IMR-90 (cell line): ENCODE measurements at regions not wholly inside any gene's neighbourhood (a gene's known extent, or its start where the extent isn't known, plus 50 kb on each side); places are given as distances from the start of the nearest gene placed in this dataset.

Experiments
- ATAC-seq: fragments of 200-7000 bp; cut with Tn5 transposase; 2 replicates; pipeline ENCODE4 v1.9.1; 2020; ENCODE audit warnings: low read depth, mild to moderate bottlenecking, moderate library complexity
- BruUV-seq: library from RNA; stranded (reverse); fragments of 400-500 nt; replicated peaks from 2 replicates; lab custom pipeline; 2021; lab: Mats Ljungman, UMichigan
- CTCF ChIA-PET: fragments of 300-600 bp; formaldehyde crosslinking; extraction: SDS; loops from one replicate; lab custom pipeline; 2021; ENCODE audit warnings: antibody characterized with exemption; lab: Yijun Ruan, JAX
- POLR2A ChIA-PET: fragments of 300-600 bp; sonication (Branson Sonifier 250); formaldehyde crosslinking; loops from one replicate; lab custom pipeline; 2022; ENCODE audit warnings: antibody characterized with exemption; ENCODE audit not compliant: unreplicated experiment; lab: Charles Lee
- DNase-seq: peaks from one replicate; pipeline ENCODE4 v3.0.0; 2013
- H2AFZ ChIP-seq: replicated peaks from 2 replicates; pipeline ENCODE3; 2013; ENCODE audit warnings: low read length, mild to moderate bottlenecking; ENCODE audit not compliant: poor library complexity
- H2AK5ac ChIP-seq: 2 replicates; pipeline ENCODE4 v1.6.1; 2013; ENCODE audit warnings: low read depth, low read length, inconsistent platforms
- H2AK9ac ChIP-seq: replicated peaks from 2 replicates; pipeline ENCODE3; 2013; ENCODE audit warnings: mild to moderate bottlenecking, low read depth, low read length, moderate library complexity; ENCODE audit not compliant: poor library complexity
- H2BK120ac ChIP-seq: 2 replicates; pipeline ENCODE4 v1.6.1; 2013; ENCODE audit warnings: low read depth, low read length, inconsistent platforms
- H2BK15ac ChIP-seq: 3 replicates; pipeline ENCODE4 v1.6.1; 2013; ENCODE audit warnings: low read depth, low read length, inconsistent platforms
- H2BK20ac ChIP-seq: 2 replicates; pipeline ENCODE4 v1.6.1; 2013; ENCODE audit warnings: low read depth, mild to moderate bottlenecking, inconsistent platforms, low read length, moderate library complexity
- H2BK5ac ChIP-seq: 2 replicates; pipeline ENCODE4 v1.6.1; 2013; ENCODE audit warnings: mild to moderate bottlenecking, low read depth, low read length, inconsistent platforms; ENCODE audit not compliant: poor library complexity, severe bottlenecking
- H3K14ac ChIP-seq: replicated peaks from 2 replicates; pipeline ENCODE4 v1.6.1; 2013; ENCODE audit warnings: low read depth, low read length, inconsistent platforms
- H3K18ac ChIP-seq: 2 replicates; pipeline ENCODE4 v1.6.1; 2013; ENCODE audit warnings: low read depth, low read length, control low read depth
- H3K23ac ChIP-seq: 2 replicates; pipeline ENCODE4 v1.6.1; 2013; ENCODE audit warnings: low read depth, low read length, inconsistent platforms
- H3K27ac ChIP-seq: 2 replicates; pipeline ENCODE4 v1.5.1; 2013; ENCODE audit warnings: mild to moderate bottlenecking, control low read depth, low read length; ENCODE audit not compliant: insufficient read depth
- H3K27me3 ChIP-seq: 2 replicates; pipeline ENCODE4 v1.6.1; 2013; ENCODE audit warnings: low read length; ENCODE audit not compliant: control insufficient read depth, insufficient read depth
- H3K36me3 ChIP-seq: 2 replicates; pipeline ENCODE4 v1.6.1; 2013; ENCODE audit warnings: low read length, mixed read lengths; ENCODE audit not compliant: control insufficient read depth, insufficient read depth
- H3K4ac ChIP-seq: 2 replicates; pipeline ENCODE4 v1.6.1; 2013; ENCODE audit warnings: low read depth, low read length, inconsistent platforms
- H3K4me1 ChIP-seq: 2 replicates; pipeline ENCODE4 v1.6.1; 2013; ENCODE audit warnings: low read length, mixed read lengths; ENCODE audit not compliant: control insufficient read depth, insufficient read depth
- H3K4me2 ChIP-seq: 2 replicates; pipeline ENCODE4 v1.6.1; 2013; ENCODE audit warnings: low read depth, mild to moderate bottlenecking, control low read depth, low read length, moderate library complexity
- H3K4me3 ChIP-seq: 2 replicates; pipeline ENCODE4 v1.5.1; 2013; ENCODE audit warnings: low read depth, mild to moderate bottlenecking, control low read depth, low read length, moderate library complexity; ENCODE audit not compliant: insufficient read depth
- H3K56ac ChIP-seq: 2 replicates; pipeline ENCODE4 v1.6.1; 2013; ENCODE audit warnings: low read length, inconsistent platforms; ENCODE audit not compliant: insufficient read depth; ENCODE audit errors: extremely low read depth
- H3K79me1 ChIP-seq, 2 experiments: 2 replicates each; pipeline ENCODE4 v1.6.1; 2013; ENCODE audit warnings: low read length in 2 of 2, inconsistent platforms in 1 of 2, low read depth in 1 of 2
- H3K9ac ChIP-seq: 2 replicates; pipeline ENCODE4 v1.6.1; 2013; ENCODE audit warnings: low read depth, low read length, control low read depth
- H3K9me1 ChIP-seq: 2 replicates; pipeline ENCODE4 v1.6.1; 2013; ENCODE audit warnings: low read length, inconsistent platforms; ENCODE audit not compliant: insufficient read depth
- H3K9me3 ChIP-seq: 2 replicates; pipeline ENCODE4 v1.6.1; 2013; ENCODE audit warnings: low read length; ENCODE audit not compliant: control insufficient read depth, insufficient read depth
- H4K20me1 ChIP-seq: 2 replicates; pipeline ENCODE4 v1.6.1; 2013; ENCODE audit warnings: low read length, inconsistent platforms; ENCODE audit not compliant: insufficient read depth
- H4K5ac ChIP-seq: 2 replicates; pipeline ENCODE4 v1.6.1; 2013; ENCODE audit warnings: mild to moderate bottlenecking, low read depth, low read length, control low read depth
- H4K8ac ChIP-seq, 2 experiments: 2 replicates each; pipeline ENCODE4 v1.6.1; 2013; ENCODE audit warnings: low read depth in 2 of 2, low read length in 2 of 2, control low read depth in 1 of 2, inconsistent platforms in 1 of 2
- H4K91ac ChIP-seq: 2 replicates; pipeline ENCODE4 v1.6.1; 2013; ENCODE audit warnings: low read depth, low read length, inconsistent platforms; ENCODE audit not compliant: insufficient read depth
- CEBPB ChIP-seq: IDR thresholded peaks from 2 replicates; pipeline ENCODE4 v1.6.1; 2012; ENCODE audit warnings: low read depth, low read length, improper control_type of control experiment
- FOS ChIP-seq: fragments of 150-350 bp; IDR thresholded peaks from 2 replicates; pipeline ENCODE4 v1.6.1; 2016; ENCODE audit warnings: low read depth, low read length
- MAFK ChIP-seq: IDR thresholded peaks from 2 replicates; pipeline ENCODE4 v1.6.1; 2012; ENCODE audit warnings: low read depth, low read length, improper control_type of control experiment
- RAD21 ChIP-seq: IDR thresholded peaks from 2 replicates; pipeline ENCODE4 v1.6.1; 2012; ENCODE audit warnings: low read length, improper control_type of control experiment
- WGBS, 2 experiments: methylation state at CpG; one replicate each; pipeline versions ENCODE4 v1.1.5 to v1.1.7; 2013; ENCODE audit warnings: missing lambda C conversion rate in 2 of 2; ENCODE audit not compliant: insufficient read length in 1 of 2; ENCODE audit errors: extremely low coverage in 2 of 2; 5-methylcytosine and 5-hydroxymethylcytosine counted together
- dilution Hi-C: fragments of 300-500 bp; cut with HindIII; formaldehyde crosslinking; loops from one replicate; pipeline ENCODE4 v1.14.3; 2018; ENCODE audit warnings: low sequenced_read_pairs; ENCODE audit not compliant: unreplicated experiment
- in situ Hi-C: fragments of 300-500 bp; cut with MboI; formaldehyde crosslinking; loops from 3 replicates; pipeline ENCODE4 v1.14.3; 2019; ENCODE audit warnings: low sequenced_read_pairs, inconsistent platforms, mixed read lengths
- intact Hi-C: fragments of 100-400 bp; cut with micrococcal nuclease; formaldehyde crosslinking; loops from 2 replicates; pipeline ENCODE4 v1.10.0; 2022

- H2BK20ac ChIP-seq = peak overlapping the region; percentile 65
- no peaks in the 10 kb centered on the region for H3K9me1 ChIP-seq
- H3K27ac ChIP-seq = peak overlapping the region; percentile 52; the same call in 1 of the 2 replicates
- H3K4me3 ChIP-seq = no peak overlapping the region
- peak overlapping the region; percentile 50 for H3K4me2 ChIP-seq
- CTCF ChIA-PET = interaction anchor here (0.6 to 1.2 kb wide), 3 partner anchors 16 to 1328 kb away, joined by 3 read pairs; no protein-coding TSS in a partner anchor
- WGBS, 2 experiments = no CpG with 5 or more reads among the region's 4 CpGs
- in situ Hi-C loops = loop anchor here (25.0 kb wide), 1 partner anchor 928 kb away; no protein-coding TSS in a partner anchor
- peak; percentile 88 for ATAC-seq
- H2AK5ac ChIP-seq = no peak overlapping the region; the same call in 1 of the 2 replicates
- no TSS peak for BruUV-seq
- peak overlapping the region; percentile 1 to 43; a peak in 2 of 4 replicates for H4K8ac ChIP-seq
- no peak overlapping the region for H3K9ac ChIP-seq
- DNase-seq = peak; percentile 92
- H3K27me3 ChIP-seq = no peaks in the 10 kb centered on the region; the same call in 1 of the 2 replicates
- dilution Hi-C loops = no loop called here
- H3K36me3 ChIP-seq = no peaks in the 10 kb centered on the region
- H2BK15ac ChIP-seq = peak overlapping the region; percentile 35; the same call in 2 of the 3 replicates
- H3K4me1 ChIP-seq = peaks cover 9% of the 10 kb centered on the region
- H3K14ac ChIP-seq = peak overlapping the region; percentile 6; the same call in 1 of the 2 replicates
- no peak overlapping the region for H2AK9ac ChIP-seq
- peak overlapping the region; percentile 16; the same call in 1 of the 2 replicates for H3K4ac ChIP-seq
- H3K9me3 ChIP-seq = no peaks in the 10 kb centered on the region
- peak overlapping the region; percentile 70 for H4K5ac ChIP-seq
- no peaks in the 10 kb centered on the region; the same call in 1 of the 2 replicates for H4K20me1 ChIP-seq
- peak overlapping the region; percentile 47; the same call in 1 of the 2 replicates for H3K23ac ChIP-seq
- peak overlapping the region; percentile 91 for H3K18ac ChIP-seq
- H3K56ac ChIP-seq = no peak overlapping the region
- TF ChIP-seq CEBPB (no peak), MAFK (peak; percentile 7; the same call in 1 of the 2 replicates), FOS (peak; percentile 73; the same call in 1 of the 2 replicates), RAD21 (no peak)
- no peak overlapping the region for H2AFZ ChIP-seq
- no peaks in the 10 kb centered on the region for H3K79me1 ChIP-seq
- H4K91ac ChIP-seq = no peak overlapping the region
- H2BK5ac ChIP-seq = peak overlapping the region; percentile 75
- peak overlapping the region; percentile 78 for H2BK120ac ChIP-seq
- intact Hi-C loops = no loop called here
- POLR2A ChIA-PET = no interaction called here
Measured at GRCh38 chr4:74640111-74640903, 154.0 kb downstream of the BTC start.
